ENCODE measurements at regions not wholly inside any gene's neighbourhood (a gene's known extent, or its start where the extent isn't known, plus 50 kb on each side); places are given as distances from the start of the nearest gene placed in this dataset.
"Not testable (repeated sequence)": the region's sequence is repeated elsewhere in the genome, so short reads cannot be mapped to it uniquely, and the experiment has no call there.

GRCh38 chr7:150048244-150049011, 174.7 kb downstream of the ATP6V0E2 start:
- H3K36me3 ChIP-seq (ENCODE audit: control insufficient read depth, insufficient read depth, low read length); H3K27ac ChIP-seq (ENCODE audit: low read length); BruUV-seq (replicated peaks); POLR2A ChIA-PET; in situ Hi-C loops (cut with HindIII; ENCODE audit: low pct_unique_long_range_greater_than_20kb, low sequenced_read_pairs); H3K27me3 ChIP-seq (ENCODE audit: control insufficient read depth, insufficient read depth, low read length); CTCF ChIA-PET; DNase-seq (ENCODE audit: low read depth, low spot score); H3K9me3 ChIP-seq (ENCODE audit: control insufficient read depth, insufficient read depth, low read depth, low read length); H3K4me1 ChIP-seq (ENCODE audit: control insufficient read depth, insufficient read depth, low read length): not testable (repeated sequence)
- intact Hi-C loops (cut with micrococcal nuclease; ENCODE audit: unreplicated experiment) = loop anchor here (5.0 kb wide), 1 partner anchor 166 kb away; no protein-coding TSS in a partner anchor
- H3K4me3 ChIP-seq (ENCODE audit: low read depth in 2 of 2, low read length in 2 of 2) = peak overlapping the region; percentile 15 to 39
- peak; percentile 56 for ATAC-seq

DNA sequence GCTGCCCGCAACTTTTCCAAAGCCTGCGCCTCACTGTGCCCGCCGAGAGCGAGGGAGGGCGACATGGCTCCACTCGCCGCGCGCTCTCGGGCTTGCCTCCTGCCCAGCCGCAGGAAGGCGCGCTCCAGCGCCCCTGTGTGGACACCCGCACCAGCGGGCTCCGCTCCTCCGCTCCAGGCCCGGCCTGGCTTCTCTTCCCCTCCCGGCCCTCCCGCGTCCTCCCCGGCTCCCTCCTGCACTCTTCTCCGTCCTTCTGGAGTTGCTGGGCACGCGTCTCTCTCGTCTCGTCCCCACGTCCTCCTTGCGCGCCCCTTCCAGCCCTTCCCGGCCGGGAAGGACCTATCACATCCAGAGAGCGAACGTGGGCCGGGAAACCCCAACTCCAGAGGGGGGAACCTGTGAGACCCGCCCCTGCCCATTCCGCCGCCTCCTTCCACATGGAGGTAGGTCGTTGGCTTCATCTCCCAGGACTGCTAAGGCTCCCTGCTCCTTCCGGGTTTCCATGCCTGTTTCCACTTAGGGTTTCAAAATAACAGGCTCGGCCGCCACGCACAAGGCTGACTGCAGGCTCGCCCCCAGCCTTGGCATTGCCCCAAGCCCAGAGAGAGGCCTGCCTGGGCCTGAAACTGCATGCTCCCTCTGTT, 175.4 kb downstream of the ATP6V0E2 start:
- peak; percentile 94 for ATAC-seq
- CTCF ChIA-PET; POLR2A ChIA-PET; H3K27ac ChIP-seq (ENCODE audit: low read length); DNase-seq (ENCODE audit: low read depth, low spot score); H3K36me3 ChIP-seq (ENCODE audit: control insufficient read depth, insufficient read depth, low read length); H3K27me3 ChIP-seq (ENCODE audit: control insufficient read depth, insufficient read depth, low read length); in situ Hi-C loops (cut with HindIII; ENCODE audit: low pct_unique_long_range_greater_than_20kb, low sequenced_read_pairs); BruUV-seq (replicated peaks); H3K4me1 ChIP-seq (ENCODE audit: control insufficient read depth, insufficient read depth, low read length); H3K9me3 ChIP-seq (ENCODE audit: control insufficient read depth, insufficient read depth, low read depth, low read length): not testable (repeated sequence)
- H3K4me3 ChIP-seq (ENCODE audit: low read depth in 2 of 2, low read length in 2 of 2) = peak overlapping the region; percentile 15 to 39
- intact Hi-C loops (cut with micrococcal nuclease; ENCODE audit: unreplicated experiment) = loop anchor here (5.0 kb wide), 1 partner anchor 167 kb away; no protein-coding TSS in a partner anchor

GRCh38 chr7:150053396-150053795, 179.6 kb downstream of the ATP6V0E2 start:
- BruUV-seq (replicated peaks); intact Hi-C loops (cut with micrococcal nuclease; ENCODE audit: unreplicated experiment); H3K27ac ChIP-seq (ENCODE audit: low read length); DNase-seq (ENCODE audit: low read depth, low spot score); ATAC-seq; H3K9me3 ChIP-seq (ENCODE audit: control insufficient read depth, insufficient read depth, low read depth, low read length); in situ Hi-C loops (cut with HindIII; ENCODE audit: low pct_unique_long_range_greater_than_20kb, low sequenced_read_pairs); H3K4me1 ChIP-seq (ENCODE audit: control insufficient read depth, insufficient read depth, low read length); H3K36me3 ChIP-seq (ENCODE audit: control insufficient read depth, insufficient read depth, low read length); H3K4me3 ChIP-seq (ENCODE audit: low read depth in 2 of 2, low read length in 2 of 2); POLR2A ChIA-PET; H3K27me3 ChIP-seq (ENCODE audit: control insufficient read depth, insufficient read depth, low read length); CTCF ChIA-PET: not testable (repeated sequence)

- CTCF ChIA-PET; in situ Hi-C loops (cut with HindIII; ENCODE audit: low pct_unique_long_range_greater_than_20kb, low sequenced_read_pairs); H3K27me3 ChIP-seq (ENCODE audit: control insufficient read depth, insufficient read depth, low read length); H3K27ac ChIP-seq (ENCODE audit: low read length); POLR2A ChIA-PET; BruUV-seq (replicated peaks); H3K4me1 ChIP-seq (ENCODE audit: control insufficient read depth, insufficient read depth, low read length); intact Hi-C loops (cut with micrococcal nuclease; ENCODE audit: unreplicated experiment); ATAC-seq; H3K9me3 ChIP-seq (ENCODE audit: control insufficient read depth, insufficient read depth, low read depth, low read length); H3K4me3 ChIP-seq (ENCODE audit: low read depth in 2 of 2, low read length in 2 of 2); DNase-seq (ENCODE audit: low read depth, low spot score); H3K36me3 ChIP-seq (ENCODE audit: control insufficient read depth, insufficient read depth, low read length): not testable (repeated sequence)
Measured at GRCh38 chr7:150054242-150054641, 180.5 kb downstream of the ATP6V0E2 start.

- H3K4me1 ChIP-seq (ENCODE audit: control insufficient read depth, insufficient read depth, low read length); intact Hi-C loops (cut with micrococcal nuclease; ENCODE audit: unreplicated experiment); DNase-seq (ENCODE audit: low read depth, low spot score); H3K36me3 ChIP-seq (ENCODE audit: control insufficient read depth, insufficient read depth, low read length); H3K4me3 ChIP-seq (ENCODE audit: low read depth in 2 of 2, low read length in 2 of 2); POLR2A ChIA-PET; H3K9me3 ChIP-seq (ENCODE audit: control insufficient read depth, insufficient read depth, low read depth, low read length); BruUV-seq (replicated peaks); in situ Hi-C loops (cut with HindIII; ENCODE audit: low pct_unique_long_range_greater_than_20kb, low sequenced_read_pairs); H3K27me3 ChIP-seq (ENCODE audit: control insufficient read depth, insufficient read depth, low read length); H3K27ac ChIP-seq (ENCODE audit: low read length); CTCF ChIA-PET: not testable (repeated sequence)
- peak; percentile 95 for ATAC-seq
Measured at GRCh38 chr7:150060259-150061221, 186.8 kb downstream of the ATP6V0E2 start.

DNA sequence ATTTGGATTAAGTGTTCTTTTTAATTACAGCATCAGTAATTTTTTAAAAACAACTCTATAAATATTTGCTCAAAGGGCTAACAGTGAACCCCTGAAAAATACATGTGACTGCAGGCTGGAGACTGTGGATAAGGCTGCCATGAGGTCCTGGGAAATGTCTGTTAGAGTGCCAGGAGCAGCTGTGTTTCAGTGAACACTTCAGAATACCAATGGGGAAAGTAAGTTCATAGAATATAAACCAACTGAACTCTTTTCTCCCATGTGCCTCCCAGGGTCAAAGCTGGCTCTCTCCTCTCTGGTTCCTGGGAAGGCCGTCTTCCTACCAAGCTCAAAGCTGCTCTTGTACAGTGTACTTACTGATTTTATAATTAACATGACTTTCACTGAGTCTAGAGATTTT, 189.4 kb downstream of the ATP6V0E2 start:
- H3K27ac ChIP-seq (ENCODE audit: low read length); DNase-seq (ENCODE audit: low read depth, low spot score); H3K4me3 ChIP-seq (ENCODE audit: low read depth in 2 of 2, low read length in 2 of 2); H3K36me3 ChIP-seq (ENCODE audit: control insufficient read depth, insufficient read depth, low read length); H3K4me1 ChIP-seq (ENCODE audit: control insufficient read depth, insufficient read depth, low read length); H3K9me3 ChIP-seq (ENCODE audit: control insufficient read depth, insufficient read depth, low read depth, low read length); H3K27me3 ChIP-seq (ENCODE audit: control insufficient read depth, insufficient read depth, low read length); BruUV-seq (replicated peaks); in situ Hi-C loops (cut with HindIII; ENCODE audit: low pct_unique_long_range_greater_than_20kb, low sequenced_read_pairs); CTCF ChIA-PET; intact Hi-C loops (cut with micrococcal nuclease; ENCODE audit: unreplicated experiment); ATAC-seq: not testable (repeated sequence)
- POLR2A ChIA-PET = interaction anchor here (0.6 kb wide), 1 partner anchor 346 kb away, joined by 3 read pairs; no protein-coding TSS in a partner anchor

All from Panc1 (cell line).